ENCODE measurements at regions not wholly inside any gene's neighbourhood (a gene's known extent, or its start where the extent isn't known, plus 50 kb on each side); places are given as distances from the start of the nearest gene placed in this dataset.

DNA sequence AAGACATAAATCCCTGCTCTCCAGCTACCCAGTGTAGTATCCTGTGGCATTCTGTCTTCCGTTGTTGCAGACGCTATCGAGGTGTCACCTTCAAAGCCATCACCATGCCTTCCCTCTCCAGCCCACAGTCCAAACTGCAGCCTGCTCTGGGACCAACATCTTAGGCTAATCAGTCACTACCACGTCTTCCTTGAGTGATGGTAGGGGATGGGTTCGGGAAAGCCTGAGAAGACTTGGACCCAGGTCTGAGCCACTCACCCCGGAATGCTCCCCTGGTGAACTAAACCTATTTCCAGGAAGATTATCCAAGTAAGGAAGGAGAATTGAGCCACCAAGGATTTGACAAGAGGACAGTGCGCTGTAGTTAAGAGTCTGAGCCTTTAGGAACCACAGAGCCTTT lies 52.9 kb upstream of the IRX1 start:
- no peak for DNase-seq (ENCODE audit: low read depth in 2 of 2)

DNA sequence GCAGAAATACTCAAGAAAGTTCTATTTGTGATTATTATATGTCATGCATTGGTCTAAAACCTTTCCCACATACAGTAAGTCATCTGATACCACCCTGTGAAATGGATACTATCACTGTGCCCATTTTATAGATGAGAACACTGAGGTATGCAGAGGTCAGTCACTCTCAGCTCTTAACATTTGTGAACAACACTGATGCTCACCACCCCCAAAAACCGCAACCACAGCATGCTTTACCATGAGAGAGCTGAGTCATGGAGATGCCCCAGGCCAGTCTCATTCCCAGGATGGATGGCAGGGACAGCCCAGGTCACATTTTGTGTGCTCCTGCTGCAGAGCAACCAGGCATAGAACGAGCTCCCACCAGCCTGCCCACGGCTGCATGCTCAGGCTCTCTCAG lies 53.5 kb upstream of the IRX1 start:
- DNase-seq (ENCODE audit: low read depth in 2 of 2): no peak

DNA sequence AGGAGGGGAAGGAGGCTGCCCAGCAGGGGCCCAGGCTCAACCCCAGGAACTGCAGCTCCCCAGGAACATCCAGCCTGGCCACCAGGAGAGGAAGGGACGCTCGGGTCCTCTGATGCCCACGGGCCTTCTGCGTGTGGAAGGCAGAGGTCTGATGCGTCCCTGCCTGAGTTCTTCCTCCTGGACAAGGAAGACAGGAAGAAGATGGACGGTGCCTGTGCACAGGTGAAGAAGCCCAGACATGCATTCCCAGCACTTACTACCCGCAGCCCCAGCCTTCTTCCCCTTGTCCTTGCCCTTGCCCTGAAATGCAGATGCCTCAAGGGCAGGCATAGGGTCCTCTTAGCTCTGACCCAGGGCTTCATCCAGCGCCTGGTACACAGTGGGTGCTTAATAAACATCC lies 56.7 kb upstream of the IRX1 start:
- no peak for DNase-seq (ENCODE audit: low read depth in 2 of 2)

DNA sequence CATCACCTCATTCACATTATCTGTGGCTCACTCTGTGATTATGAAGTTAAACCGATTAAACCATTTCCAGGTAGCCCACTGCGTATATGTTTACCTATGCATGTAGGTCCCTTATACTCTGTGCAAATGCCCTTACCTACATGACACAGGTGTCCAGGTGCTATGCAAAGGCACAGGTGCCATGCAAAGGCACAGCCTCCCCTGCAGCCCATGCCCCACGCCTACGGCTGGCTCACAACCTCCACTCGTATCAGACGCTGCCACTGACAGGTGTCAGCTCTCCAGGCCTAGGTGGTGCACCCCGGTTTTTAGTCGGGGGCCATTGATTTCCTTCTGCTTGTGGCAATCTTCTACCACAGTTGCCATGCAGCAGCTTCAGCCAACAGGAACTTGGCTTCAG lies 57.7 kb upstream of the IRX1 start:
- DNase-seq (ENCODE audit: low read depth in 2 of 2): no peak

DNA sequence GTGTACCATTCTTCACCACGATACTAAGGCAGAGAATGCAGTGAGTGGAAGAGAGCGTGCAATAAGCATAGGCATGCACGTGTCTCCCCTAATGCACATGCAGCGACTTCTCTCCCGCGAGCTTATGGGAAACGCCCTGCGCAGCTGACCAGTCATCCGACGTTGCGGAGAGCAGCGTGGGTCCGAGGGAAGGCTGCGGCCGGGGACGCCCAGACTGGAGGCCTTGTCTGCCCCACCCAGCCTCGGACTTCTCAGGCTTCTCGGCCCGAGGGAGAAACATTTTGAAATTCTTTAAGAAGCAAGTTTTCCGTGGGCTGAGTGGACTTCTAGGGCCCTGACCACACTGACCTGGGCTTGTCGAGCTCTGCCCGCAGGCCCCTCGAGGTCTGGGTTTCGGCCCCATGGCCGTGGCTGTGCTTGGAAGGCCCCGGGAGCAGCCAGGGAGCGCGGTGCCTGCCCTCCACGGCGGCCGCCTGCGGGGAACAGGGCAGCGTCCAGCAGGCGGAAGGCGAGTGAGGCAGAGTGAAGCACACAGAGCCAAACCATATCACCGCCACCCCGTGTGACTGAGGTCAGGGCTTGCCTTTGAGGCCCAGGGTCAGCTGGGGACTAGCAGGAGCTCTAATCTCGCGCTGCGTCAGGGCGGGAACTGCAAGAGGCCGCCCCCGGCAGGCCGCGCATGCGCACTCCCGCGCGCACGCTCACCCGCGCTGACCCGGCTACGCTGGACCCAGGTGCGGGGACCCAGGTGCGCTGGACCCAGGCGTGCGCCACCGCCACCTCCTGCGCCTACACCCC lies 60.0 kb upstream of the IRX1 start:
- no peak for DNase-seq (ENCODE audit: low read depth in 2 of 2)

DNA sequence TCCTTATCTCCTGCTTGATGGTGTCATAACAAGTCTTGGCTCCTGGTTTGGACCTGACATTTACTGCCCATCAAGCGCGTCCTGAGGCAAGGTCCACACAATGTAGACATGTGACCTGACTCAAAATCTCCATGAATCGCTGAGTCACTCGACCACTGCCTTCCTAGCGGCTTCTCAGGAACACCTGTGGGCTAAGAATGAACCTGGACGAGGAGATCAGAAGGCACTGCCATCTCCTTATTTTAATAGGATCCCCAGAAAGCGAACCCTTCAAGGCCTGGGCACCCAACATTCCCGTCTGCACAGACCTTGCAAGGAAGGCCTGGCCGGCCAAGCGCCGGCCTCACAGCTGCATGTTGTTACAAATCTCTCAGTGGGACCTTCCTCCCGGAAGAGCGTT lies 60.6 kb upstream of the IRX1 start:
- DNase-seq (ENCODE audit: low read depth in 2 of 2): no peak

DNA sequence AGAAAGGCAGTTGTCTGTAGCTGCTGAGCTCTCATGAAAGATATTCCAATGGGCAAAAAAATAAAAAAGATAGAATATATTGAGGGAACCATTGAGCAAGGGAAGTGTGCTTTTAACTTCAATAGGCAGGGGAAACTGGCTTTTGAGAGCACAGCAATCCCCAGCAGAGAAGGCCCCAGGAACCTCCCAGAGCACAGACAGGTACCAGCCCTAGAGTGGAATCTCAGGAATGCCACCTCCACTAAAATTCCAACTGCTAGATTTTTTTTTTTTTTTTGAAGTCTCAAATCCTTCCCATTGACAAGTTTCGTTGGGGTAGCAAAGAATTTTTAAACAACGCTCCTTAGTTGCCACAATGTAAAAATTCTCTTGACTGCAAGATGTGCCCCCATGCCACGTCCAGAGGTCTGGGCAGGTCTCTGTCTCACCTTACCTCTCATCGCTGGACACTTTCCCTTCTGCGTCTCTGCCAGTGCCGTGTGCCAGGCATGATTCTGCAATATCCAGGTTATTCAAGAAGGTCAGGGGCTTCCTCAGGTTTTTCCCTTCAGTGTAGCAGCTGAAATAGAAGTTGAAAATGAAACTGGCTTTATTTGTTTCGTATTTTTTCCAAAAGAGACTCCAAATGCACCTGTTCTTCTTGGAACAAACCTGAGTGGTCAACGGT lies 64.2 kb upstream of the IRX1 start:
- no peak for DNase-seq (ENCODE audit: low read depth in 2 of 2)

DNA sequence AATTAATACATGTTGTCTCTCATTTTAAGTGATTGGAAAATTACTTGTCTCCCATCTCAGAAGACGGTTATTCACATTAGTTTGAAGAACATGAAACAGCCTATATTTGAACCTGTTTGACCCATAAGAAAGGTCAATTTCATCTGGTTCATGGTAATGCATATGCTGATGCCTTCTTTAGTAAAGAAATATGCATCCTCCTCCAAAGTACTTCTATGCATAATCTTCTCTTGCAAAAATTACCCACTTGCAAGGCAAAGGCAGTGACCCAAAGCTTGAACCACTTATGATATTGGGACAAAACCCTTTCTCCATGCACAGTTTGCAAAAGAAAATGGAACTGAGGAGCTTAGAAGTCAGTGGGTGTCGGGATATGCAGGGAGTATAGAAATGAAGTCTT lies 65.4 kb upstream of the IRX1 start:
- no peak for DNase-seq (ENCODE audit: low read depth in 2 of 2)

DNA sequence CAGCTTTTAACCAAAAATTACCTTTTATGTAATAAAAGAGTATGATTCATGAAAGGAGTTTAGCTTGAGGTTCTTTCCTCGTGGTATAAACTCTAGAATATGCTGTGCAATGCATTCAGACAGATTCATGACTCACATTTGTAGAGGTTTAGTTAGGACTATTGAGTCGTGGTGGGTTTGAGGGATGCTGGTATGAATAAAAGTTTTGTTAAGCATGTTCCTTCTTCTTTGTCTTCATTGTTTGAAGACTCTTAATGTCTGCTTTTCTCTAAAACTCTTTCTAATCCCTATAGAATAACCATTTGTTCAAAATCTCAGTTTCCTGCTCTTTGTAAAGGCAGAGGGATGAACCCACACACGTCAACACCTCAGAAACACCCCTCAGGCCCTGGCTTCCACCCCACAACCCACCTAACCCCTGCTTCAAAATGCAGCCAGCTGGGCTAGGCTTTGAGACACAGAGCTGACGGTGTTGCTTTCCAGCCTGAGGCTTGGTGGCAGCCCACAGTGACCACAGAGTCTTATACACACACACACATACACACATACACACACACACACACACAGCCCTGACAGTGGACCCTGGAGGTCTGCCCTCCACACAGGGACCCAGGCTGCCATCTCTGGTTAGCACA lies 69.0 kb upstream of the IRX1 start:
- no peak for DNase-seq (ENCODE audit: low read depth in 2 of 2)

DNA sequence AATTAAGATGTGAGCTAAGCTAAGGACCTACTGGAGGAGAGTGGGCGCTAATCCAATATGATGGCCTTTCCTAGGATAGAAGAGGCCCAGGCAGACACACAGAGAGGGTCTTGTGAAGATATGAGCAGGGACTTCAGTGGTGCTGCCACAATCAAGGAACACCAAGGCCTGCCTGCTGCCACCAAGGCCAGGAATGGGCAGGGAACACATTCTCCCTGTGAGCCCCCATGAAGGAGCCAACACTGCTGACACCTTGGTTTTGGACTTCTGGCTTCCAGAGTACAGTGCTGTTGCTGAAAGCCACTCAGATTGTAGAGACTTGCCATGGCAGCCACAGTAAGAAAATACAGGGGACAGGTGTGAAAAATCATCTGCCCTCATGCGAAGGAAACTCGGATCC lies 73.1 kb upstream of the IRX1 start:
- DNase-seq (ENCODE audit: low read depth in 2 of 2): no peak

DNA sequence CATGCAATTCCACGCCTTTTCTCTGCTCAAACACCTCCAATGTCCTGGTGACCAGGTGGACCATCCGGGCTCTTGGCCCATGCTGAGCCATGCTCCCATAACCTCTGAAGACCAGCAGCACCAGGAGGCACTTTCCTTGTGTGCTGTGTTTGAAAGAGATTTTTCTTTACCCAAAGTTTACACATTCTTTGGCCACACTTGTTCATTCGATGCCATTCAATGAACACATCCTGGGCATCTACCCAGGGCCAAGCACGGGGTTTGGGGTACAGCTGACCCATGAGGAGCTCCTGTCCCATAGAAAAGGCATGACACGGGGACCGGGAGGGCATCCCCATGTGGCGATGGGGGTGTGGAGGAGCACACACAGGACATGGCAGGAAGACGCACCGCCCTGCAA lies 77.1 kb upstream of the IRX1 start:
- no peak for DNase-seq (ENCODE audit: low read depth in 2 of 2)

DNA sequence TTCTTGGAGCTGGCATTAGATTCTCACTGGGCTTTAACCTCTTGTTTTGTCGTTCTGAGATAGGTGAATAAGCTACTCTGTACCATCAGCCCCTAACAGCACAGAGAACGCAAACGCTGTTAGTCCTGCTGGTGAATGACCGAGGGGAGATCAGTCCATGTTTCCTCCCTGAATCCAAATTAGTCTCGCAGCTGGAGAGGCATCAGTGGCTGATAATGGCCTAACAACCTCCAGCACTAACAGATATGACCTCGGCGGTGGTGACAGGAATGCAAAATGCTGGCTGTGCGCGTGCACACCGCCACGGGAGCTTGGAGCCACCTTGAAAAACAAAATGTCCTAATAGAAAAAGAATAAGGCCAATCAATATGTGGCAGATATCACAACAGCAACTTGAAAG lies 77.6 kb upstream of the IRX1 start:
- no peak for DNase-seq (ENCODE audit: low read depth in 2 of 2)

DNA sequence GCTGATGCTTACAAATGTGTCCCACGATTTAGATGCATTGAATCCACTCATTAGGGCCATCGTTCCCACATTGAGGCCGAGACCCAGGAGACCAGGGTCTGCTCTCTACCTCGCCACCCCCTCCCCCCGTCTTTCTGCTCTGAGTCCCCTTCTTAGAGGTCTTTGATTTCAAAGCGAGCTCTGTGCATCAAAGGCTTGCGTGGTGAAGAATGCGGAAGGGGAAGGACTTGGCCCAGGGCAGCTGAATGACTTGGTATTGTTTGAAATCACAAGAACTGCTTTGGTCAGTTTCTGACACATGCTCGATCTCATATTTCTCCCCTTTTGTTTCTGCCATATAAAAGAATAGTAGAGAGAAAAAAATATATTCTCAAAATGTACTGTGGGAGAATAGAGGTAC lies 78.3 kb upstream of the IRX1 start:
- DNase-seq (ENCODE audit: low read depth in 2 of 2): no peak

DNA sequence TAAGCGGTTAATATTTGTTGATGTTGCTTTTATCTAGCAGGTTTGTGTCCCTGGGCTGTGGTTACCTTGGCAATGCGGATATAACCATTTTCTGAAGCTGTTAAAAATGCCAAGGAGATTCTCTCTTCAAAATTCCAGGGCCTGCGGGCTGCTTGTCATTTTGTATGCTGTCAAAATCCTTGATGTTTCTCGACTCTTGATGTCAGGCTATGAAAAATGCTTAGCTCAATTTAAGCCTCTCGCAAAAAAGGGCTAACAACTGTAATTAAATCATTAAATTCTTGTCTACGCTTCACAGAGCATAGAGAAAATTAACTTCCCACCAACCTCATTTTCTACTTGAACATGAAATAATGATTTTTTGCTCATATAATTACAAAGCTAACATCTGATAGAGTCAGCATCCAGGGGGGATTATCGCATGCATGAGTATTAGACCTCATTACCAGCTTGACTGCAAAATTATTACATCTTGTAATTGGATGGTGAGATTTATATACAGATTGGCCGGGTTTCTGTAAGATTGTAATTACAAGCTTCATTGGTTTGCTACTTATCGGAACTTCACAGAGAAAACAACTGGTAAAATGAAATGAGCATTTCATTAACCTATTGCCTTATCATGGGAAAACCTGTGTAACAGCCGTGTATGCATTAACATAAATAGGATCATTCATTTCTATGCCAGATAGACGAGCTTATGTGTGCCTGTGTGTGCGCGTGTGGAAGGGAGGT lies 83.1 kb upstream of the IRX1 start:
- no peak for DNase-seq (ENCODE audit: low read depth in 2 of 2)

DNA sequence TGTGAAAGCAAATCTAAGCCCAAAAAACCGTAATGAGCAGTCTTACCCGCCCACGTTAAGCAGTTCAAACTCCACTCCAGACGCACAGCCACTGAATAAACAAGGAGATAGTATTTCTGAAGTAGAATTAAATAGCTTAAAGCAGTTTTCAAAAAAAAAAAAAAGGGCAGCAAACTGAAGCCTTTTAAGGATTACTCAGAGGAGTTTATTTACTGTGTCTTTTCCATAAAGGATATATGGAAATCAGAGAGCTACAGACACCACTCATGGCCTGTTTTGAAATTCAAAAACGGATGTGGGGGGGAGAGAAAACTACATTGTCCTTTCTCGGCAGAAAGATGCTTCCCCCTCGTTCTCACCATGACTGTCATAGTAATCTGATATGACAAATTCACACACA lies 83.7 kb upstream of the IRX1 start:
- no peak for DNase-seq (ENCODE audit: low read depth in 2 of 2)

DNA sequence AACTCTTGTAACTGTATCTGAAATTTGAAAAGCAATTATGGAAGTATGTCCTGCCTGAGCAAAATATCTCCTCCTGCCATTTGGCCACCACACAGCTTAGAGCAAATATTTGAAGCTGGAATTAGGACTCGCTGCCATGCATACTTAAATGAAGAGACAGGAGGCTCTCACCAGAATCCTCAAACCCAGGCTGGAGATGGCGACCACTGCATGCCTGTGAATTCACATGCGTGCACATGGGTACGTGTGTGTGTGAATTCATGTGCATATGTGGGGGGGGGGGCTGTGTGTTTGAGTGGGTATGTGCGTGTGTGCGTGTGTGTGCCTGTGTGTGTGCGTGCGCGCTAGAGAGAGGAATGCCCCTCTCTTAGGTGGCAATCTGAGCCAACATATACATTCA lies 84.1 kb upstream of the IRX1 start:
- DNase-seq (ENCODE audit: low read depth in 2 of 2): no peak

DNA sequence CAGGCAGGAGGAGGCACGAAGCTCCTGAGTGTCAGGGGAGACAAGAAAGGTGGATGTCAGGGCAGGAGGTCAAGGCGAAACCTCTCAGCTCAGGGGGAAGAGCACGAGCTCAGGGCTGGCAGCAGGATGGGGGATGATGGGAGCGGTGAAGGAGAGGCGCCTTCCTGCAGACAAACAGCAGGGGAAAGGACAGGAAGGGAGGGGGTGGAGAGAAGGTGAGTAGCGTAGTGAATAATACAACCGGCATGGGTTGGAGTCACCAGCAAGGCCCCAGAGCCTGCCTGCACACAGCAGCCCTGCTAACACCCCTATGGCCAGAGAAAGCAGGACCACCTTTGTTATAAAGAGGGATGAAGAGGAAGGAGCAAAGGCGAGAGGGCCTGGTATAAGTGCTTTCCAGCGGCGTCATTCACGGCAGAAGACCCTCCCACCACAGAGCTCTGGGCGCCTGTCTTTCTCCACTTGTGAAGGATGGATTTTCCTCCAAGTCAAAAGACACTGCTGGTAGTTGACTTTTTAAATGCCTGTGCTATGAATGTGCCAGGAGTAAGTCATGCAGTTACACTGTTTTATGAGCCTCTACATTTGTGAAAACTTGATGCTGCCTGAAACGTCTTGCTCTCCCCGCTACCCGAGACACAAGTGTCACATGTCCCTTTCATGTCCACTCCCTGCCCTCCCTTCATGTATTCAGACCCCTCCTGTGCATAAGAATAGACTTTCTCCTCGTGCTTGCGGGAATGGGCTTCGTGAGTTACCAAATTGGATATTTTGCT lies 84.8 kb upstream of the IRX1 start:
- DNase-seq (ENCODE audit: low read depth in 2 of 2): no peak

DNA sequence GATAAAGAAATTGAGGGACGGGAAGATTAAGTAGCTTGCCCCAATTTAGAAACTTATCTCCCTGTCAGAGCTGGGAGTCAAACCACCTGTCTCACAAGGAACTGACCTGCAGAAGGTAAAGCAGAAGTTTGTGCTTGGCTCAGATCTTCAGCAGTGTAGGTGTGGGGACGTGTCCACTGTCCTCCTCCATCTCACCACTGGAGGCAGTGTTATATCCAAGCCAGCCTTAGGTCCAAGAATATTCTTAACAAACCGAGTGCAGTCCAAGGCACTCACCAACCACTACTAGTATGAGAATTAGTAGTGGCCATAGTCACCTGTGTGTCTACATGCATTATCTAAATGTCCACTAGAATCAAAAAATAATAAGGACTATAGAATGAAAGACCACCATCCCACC lies 86.3 kb upstream of the IRX1 start:
- DNase-seq (ENCODE audit: low read depth in 2 of 2): no peak

DNA sequence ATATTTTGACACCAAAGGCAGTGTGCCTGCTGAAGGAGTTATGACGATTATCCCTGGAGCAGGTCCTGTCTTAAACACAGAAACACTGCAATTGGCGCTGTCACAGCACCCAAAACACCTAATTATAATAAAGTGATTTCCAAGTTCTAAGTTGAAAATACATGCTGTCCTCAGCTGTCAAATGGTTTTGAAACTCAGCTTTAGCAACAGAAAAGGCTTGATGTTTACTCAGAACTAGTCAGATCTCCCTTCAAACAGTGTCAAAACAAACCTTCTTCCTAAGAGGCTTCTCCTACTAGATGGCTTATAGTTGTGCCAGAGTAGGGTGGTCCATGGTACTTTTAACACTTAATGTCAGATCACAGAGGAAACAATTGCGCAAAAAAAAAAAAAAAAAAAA lies 87.2 kb upstream of the IRX1 start:
- DNase-seq (ENCODE audit: low read depth in 2 of 2): no peak

DNA sequence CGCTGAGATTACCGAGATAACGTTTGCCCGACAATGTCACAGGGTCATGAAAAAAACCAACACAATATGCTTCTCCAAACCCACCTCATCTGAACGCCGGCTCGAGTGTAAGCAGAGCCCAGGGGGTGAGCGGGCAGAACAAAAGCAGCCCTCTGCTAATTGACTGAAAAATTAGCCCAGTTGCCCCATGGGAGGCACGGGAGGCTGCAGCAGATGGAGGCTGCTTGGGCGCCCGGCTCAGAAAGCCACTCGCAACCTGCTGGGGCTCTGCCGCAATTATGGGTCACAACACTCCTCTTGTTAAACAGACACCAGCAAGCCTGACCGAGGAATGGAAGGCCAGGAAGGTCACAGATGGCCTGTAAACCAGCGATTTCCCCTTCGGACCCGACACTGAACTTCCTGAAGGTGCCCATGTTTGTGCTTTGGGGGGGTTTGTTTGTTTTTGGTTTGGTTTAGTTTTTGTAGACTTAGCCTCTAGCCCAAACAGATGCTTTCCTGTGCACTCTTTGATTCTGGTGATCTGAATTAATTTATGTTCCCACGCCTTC lies 104.6 kb upstream of the IRX1 start:
- DNase-seq (ENCODE audit: low read depth in 2 of 2): no peak

DNA sequence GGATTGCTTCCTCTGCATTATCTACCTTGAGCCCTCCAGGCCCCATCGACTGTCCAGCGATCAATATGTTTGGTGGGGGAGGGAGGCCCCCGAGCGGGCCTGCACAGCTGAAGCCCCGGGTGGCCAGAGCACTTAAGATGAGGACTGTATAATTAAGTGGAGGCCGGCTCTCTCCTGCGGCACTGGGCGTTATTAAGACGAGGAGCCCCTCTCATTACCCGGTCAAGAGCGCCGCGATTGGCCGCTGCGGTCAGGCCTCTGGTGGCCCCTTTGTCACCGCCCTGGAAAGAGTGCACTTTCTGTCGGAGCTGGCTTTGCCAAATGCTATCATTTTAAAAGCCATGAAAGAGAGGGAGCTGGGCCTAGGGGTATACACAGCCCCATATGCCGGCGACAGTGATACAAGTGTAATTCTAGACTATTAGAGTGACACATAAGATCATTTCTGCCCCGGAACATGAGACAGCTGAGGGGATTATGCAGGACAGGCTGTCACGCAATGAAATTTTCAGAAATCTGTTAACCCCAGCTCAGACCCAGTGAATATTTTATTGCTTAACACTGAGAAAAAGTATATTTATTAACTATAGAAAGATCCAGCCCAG lies 106.3 kb upstream of the IRX1 start:
- no peak for DNase-seq (ENCODE audit: low read depth in 2 of 2)
